HTR-8/SVneo (cell line): ENCODE measurements at regions not wholly inside any gene's neighbourhood (a gene's known extent, or its start where the extent isn't known, plus 50 kb on each side); places are given as distances from the start of the nearest gene placed in this dataset.

Experiments
- DNase-seq: peaks from one replicate; pipeline ENCODE4 v3.0.0; 2011; ENCODE audit warnings: low spot score, mixed read lengths; ENCODE audit not compliant: insufficient read length
- FAIRE-seq: peaks from 2 replicates; lab custom pipeline; 2011; peaks lifted over from hg19 to GRCh38; lab: Jason Lieb, UNC

DNA sequence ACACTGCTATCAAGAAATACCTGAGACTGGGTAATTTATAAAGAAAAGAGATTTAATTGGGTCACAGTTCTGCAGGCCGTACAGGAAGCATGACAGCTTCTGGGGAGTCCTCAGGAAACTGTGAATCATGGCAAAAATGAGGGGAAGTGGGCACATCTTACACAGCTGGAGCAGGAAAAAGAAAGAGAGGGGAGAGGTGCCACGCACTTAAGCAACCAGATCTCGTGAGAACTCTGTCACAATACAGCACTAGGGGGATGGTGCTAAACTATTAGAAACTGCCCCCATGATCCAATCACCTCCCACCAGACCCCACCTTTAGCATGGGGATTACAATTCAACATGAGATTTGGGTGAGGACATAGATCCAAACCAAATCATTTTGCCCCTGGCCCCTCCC, 105.5 kb upstream of the CPLX2 start:
- no peak for FAIRE-seq
- DNase-seq = no peak

DNA sequence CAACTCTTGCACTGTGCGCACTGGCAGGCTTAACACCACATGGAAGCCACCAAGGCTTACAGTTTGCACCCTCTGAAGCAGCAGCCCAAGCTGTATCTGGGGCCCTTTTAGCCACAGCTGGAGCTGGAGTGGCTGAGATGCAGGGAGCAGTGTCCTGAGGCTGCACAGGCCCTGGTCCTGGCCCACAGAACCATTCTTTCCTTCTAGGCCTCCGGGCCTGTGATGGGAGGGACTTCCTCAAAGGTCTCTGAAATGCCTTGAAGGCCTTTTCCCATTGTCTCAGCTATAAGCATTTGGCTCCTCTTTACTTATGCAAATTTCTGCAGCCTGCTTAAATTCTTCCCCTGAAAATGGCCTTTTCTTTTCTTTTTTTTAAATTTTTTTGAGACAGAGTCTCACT, 104.4 kb upstream of the CPLX2 start:
- no peak for DNase-seq
- no peak for FAIRE-seq

DNA sequence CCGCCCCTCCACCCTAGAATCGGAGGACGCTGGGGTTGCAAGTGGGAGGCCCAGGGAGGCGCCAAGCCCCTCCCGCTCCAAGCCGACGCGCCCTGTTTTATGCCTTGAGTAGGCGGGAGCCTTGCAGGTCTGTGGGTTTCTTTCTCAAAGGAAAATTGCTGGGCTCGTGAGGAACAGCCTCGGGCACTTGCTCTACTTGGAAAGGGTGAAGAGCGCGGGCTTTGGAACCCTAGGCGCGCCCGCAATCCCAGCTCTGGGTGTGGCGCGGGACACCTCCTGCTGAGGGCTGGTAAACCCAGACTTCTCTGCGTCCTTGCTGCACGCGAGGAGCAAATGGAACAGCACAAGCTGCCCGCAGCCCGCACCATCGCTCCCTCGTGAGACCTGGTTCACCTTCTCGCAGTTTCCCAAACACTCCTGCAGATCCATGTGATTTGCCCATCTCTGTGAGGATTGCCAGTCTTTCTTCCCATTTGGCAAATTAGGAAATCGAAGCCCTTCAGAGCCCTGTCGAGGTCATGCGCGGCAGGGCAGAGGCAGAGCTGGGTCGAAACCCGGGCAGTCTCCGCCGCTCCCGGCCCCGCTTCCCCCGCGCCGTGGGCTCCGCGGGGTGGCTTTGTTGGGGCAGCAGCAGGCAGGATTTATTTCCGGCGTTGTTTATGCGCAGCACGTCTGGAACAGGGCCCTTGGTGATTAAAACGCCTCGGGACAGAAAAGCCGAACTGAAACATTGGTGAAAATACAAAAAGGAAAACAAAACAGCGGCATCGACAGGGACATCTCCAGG, 98.4 kb upstream of the CPLX2 start:
- FAIRE-seq (no peak), DNase-seq (no peak)

DNA sequence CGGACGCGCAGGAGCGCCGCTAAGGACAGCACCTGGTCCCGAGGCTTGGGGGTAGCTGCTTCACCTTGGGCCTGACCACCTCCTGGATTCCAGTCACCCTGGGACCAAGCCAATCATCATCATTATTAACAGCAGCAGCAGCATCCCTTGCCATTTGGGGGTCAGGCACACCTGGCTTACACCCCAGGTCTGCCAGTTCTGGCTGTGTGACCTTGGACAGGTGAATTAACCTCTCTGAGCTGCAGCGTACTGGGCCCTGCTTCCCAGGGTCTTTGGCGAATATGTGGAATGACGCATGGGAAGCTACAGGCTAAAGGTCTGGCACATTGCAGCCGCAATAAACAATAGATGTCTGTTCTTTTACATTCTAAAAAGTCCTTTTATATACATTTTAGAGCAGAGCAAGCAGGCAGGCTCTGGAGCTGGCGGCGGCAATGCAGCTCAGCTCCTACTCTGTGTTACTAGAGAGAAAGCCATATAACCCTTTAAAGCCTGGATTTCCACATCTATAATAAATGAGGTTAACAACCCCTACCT, 97.8 kb upstream of the CPLX2 start:
- no peak for FAIRE-seq
- DNase-seq = no peak

DNA sequence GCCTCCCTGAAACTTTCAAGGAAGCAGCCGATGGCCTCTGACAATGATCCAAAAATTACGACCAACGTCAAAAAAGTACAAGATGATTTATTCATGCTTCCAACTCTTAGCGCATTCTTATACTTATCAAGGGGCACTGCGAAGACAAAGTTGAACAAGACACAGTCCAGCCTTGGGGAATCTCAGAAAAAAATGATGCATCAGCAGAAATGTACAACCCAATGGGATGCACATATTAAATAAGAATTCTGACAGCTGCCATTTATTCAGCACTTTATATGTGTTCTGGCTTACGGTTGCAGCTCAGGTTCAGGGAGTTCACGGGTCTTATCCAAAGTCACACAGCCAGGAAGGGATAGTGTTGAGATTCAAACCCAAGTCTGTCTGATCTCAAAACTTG, 96.0 kb upstream of the CPLX2 start:
- no peak for DNase-seq
- no peak for FAIRE-seq

DNA sequence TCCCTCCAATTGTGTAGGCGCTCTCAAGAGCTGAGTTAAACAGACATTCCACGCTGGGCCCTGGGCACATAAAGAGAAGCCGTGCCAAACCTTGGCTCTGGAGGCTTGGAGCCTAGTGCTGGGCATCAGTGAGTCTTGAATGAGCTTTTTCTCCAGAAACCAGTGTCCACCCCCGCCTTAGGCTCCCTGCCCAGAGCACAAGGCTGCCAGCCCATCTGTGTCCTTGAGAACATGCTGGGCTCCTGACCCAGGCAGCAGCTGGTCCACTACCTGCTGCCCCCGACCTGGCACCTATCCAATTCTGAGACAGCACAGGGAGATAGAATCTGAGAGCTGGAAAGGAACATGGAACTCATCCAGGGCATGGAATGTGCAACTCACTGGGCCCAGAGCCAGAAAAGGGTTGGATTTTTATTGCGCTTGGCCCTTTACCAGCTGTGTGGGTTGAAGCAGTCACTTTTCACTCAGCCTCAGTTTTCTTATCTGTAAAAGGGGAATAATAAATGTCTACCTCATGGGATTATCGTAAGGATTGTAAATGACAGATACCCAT, 92.4 kb upstream of the CPLX2 start:
- DNase-seq = no peak
- FAIRE-seq = no peak

DNA sequence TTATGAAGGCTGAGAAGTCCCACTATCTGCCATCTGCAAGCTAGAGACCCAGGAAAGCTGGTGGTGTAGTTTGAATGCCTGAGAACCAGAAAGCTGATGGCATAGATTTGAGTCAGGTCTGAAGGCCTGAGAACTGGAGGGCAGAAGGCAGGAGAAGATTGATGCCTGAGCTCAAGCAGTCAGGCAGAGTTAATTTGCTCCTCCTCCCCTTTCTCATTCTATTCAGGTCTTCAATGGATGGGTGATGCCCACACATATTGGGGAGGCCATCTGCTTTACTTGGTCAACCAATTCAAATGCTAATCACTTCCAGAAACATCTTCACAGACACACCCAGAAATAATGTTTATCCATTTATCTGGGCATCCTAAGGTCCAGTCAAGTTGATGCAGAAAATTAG, 87.6 kb upstream of the CPLX2 start:
- no peak for DNase-seq
- no peak for FAIRE-seq

DNA sequence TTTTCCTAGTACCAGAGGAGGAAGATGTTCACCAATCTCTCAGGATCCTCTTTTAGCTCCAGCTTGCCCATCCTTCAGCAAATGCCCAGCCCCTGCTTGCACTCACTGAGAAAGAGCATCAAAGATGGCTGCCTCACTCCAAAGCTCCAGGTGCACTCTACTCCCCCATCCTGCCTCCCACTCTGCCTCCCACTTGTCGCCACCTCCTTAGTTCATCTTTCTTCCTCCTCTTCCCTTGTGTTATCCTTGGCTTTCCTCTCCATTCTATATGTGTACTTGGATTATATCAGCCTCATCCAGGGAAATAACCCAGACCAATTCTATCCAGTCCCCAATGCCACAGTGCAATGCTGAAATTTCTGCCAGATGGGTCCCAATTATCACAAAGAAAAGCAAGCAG, 87.1 kb upstream of the CPLX2 start:
- FAIRE-seq (no peak), DNase-seq (no peak)

DNA sequence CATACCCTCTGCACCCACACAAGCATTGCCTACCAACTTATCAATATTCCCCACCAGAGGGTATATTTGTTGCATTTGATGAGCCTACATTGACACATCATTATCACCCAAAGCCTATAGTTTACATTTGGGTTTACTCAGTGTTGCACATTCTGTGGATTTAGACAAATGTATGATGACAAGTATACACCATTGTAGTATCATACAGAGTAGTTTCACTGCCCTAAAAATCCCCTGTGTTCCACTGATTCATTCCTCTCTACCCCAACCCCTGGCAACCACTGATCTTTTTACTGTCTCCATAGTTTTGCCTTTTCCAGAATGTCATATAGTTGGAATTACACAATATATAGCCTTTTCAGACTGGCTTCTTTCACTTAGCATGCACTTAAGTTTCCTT, 85.7 kb upstream of the CPLX2 start:
- FAIRE-seq = no peak

DNA sequence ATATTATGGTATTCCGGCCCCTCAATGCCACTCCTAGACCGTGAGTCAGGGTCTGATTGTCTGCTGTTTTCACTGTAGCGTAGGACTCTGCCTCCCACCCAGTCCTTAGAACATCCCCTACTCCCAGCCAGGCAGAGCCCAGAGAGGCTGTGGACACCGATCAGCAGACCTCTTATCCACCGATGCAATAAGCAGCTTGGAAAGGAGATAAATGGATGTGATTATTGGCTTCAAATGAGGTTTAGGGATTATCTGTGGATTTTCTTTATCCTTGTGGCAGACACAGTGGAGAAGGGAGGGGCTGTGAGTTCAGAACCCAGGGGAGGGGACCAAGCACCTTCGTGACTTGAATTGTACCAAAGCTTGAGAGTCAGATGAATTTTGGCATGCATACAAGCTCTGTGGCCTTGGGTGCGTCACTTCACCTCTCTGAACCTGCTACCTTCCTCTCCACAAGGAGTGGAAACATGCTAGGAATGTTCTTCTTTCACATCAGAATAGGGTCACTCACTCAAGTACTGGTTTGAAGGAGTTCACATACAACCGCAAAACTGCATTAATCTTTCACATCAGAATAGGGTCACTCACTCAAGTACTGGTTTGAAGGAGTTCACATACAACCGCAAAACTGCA, 83.1 kb upstream of the CPLX2 start:
- DNase-seq = no peak
- no peak for FAIRE-seq

More for the DNA sequence above, 85.7 kb upstream of the CPLX2 start:
- no peak for DNase-seq

DNA sequence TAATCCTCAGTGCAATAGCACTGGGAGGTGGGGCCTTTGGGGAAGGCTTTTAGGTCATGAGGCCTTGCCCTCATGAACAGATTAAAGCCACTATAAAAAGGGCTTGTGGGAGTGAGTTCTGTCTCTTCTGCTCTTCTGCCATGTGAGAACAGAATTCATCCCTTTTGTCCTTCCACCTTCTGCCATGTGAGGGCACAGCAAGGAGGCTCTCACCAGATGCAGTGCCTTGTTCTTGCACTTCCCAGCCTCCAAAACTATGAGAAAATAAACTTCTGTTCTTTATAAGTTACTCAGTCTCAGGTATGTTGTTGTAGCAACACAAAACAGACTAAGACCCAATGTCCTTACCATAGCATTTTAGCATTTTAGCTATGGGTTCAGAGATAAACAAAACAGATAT, 81.7 kb upstream of the CPLX2 start:
- DNase-seq (no peak), FAIRE-seq (no peak)

DNA sequence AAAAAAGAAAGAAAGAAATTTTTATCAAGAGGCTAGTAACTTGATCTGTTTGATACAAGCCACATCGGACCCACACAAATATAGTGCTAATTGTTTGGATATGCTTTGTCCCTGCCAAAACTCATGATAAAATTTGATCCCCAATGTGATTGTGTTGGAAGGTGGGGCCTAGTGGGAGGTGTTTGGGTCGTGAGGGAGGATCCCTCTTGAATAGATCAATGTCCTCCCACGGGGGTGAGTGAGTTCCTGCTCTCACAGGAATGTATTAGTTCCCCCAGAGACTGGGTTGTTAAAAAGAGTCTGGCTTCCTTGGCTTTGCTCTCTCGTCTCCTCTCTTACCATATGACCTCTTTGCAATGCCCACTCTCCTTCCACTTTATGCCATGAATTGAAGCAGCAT, 80.6 kb upstream of the CPLX2 start:
- FAIRE-seq = no peak
- no peak for DNase-seq

DNA sequence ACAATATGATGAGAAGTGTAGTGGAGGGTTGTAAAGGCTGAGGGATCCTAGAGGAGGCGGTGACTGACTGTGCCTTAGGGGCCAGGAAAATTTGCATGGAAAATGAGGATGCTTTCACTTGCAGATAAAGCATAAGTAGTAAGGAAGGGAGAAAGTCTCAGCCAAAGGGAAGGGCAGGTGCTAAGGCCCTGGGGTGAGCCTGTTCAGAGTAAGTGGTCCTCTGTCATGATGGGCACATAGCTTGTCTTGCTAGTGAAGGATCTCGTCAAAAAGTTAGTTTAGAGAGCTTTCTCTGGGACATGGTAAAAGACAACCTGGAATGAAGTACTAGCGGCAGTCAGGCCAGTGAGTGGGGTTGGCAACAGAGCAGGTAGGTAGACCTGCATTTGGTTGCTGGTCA, 75.4 kb upstream of the CPLX2 start:
- no peak for FAIRE-seq
- no peak for DNase-seq

DNA sequence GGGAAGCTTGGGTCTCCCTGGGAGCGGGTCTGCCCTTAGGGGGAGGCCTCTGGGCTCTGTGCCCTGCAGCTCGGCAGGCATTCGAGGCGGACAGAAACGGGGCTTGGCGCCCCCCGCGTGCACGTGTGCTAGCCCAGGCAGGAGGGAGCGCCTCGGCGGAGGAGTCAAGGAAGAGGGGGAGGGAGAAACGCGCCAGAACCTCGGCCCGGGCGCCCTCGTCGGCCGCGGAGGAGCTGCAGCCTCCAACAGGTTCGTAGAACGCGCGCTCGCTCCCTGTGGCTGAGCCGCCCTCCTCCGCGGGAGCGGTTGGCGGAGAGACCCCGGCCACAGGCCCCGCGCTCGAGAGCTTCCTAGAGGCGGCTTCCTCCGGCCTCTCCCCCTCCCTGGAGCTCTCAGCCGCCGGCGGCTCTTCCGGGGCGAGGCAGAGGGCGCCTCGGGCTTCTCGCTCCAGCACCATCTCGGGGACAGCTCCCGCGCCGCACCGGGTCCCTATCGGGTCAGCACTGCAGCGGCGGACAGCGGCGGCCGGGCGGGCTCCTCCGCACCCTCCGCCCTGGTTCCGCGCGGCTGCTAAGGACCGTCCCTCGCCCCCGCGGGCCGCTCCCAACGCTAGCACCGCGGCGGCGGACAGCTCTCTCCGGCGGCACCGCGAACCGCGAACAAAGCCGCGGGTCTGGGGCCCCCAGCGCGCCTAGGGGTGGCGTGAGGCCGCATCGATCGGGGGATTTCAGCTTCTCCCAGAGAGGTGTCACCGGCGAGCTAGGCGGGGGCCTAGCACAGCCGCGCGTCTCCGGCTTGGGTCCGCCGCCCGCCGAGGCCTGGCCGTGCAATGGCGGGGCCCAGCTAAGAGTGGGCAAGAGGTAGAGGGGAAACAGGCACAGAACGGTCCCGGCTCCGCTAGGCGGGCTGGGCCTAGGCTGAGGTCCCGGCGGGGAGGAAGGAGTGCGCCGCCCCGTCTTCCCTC, 74.6 kb upstream of the CPLX2 start:
- DNase-seq (peak; percentile 80), FAIRE-seq (peak; percentile 69)

DNA sequence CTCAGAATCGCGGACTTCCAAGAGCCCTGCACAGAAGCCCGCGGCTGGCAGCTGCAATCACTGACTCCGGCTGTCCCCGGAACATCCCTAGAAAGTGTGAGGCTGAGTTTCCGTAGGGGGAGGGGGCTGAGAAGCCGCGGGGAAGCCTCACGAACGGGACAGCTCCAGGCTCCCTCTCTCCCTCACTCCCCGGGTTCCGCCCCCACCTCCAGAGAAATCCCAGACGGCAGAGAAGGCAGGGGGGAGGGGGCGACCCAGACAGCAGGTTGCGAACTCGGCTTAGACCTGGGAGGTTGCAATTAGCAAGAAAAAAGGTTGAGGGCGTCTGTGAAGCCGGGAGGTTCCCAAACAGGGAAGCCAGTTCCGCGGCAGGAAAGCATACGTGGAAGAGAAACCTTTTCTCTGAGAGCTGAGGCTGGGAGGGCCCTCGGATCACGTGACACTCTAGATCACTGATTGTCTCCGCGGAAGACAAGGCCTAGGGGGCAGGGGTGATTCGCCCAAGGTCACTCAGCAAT, 73.8 kb upstream of the CPLX2 start:
- FAIRE-seq (no peak), DNase-seq (no peak)

DNA sequence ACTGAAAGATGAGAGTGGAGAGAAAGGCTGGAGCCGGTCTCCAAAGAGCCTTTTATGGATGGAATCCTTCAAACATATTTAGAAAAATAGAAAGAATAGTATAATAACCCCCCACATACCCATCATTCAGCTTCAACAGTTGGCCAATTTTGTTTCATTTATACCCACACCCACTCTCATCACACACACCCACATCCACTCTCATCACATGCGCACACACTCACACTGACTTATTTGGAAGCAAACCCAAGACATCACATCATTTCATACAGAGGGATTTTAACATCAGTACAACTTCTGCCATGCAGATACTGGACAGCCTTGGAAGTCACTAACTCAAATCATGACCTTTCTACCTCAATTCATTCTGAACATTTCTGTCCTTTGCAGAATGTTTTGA, 72.8 kb upstream of the CPLX2 start:
- no peak for DNase-seq
- no peak for FAIRE-seq

DNA sequence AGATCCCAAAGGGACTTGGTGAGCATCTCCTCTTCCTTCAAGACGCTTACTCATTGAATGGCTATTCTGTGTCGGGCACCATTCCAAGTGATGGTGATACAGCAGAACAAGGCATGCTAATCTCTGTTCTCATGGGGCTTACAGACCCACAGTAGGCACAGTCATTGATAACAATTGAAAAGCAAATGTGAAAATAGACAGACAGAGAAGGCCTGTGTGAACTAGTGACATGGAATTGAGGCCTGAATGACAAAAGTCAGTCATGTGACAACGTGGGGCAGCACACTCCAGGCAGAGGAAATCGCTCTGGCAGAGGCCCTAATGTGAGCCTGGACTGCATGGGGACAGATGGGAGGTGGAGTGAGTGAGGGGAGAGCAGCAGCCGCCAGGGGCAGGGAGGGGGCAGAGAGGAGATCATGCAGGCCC, 70.7 kb upstream of the CPLX2 start:
- DNase-seq = no peak
- FAIRE-seq = no peak

DNA sequence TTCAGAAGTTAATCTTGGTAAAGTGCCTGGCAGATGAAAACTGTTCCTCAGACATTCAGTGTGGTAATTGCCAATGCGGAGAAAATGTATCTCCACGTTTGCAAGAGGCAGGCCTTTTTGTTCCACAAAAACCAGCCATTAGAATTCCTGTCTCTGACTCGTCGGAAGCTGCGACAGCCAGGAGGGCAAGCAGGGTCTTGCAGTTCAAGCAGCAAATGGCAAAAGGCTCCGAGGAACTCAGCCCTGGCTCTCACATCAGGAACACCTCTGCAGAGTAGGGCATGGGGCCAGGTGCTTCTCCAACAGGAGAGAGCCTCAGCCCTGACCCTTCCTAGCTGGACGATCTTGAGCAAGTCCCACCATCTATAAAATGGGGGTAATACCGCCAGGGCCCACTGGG, 69.0 kb upstream of the CPLX2 start:
- DNase-seq (no peak), FAIRE-seq (no peak)

DNA sequence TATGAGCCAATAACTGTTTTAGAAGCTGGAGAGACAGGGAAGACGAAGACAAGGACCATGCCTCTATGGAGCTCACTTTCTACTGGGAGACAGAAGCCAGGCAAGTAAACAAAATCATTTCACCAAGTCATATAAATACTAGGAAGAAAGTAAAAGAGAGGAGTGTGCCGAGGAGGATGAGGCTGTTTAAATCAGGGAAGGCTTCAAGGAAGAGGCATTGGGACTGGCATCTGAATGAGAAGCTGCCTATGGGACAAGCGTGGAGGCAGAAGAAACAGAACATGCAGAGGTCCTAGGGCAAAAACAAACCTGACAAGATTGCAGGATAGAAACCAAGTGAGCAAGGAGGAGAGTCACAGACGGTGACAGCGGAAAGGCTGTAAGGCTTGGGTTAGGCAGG, 68.1 kb upstream of the CPLX2 start:
- no peak for DNase-seq
- FAIRE-seq = no peak
